Right lobe of liver (tissue), 4 donors: ENCODE measurements at regions not wholly inside any gene's neighbourhood (a gene's known extent, or its start where the extent isn't known, plus 50 kb on each side); places are given as distances from the start of the nearest gene placed in this dataset.
"Not testable (repeated sequence)": the region's sequence is repeated elsewhere in the genome, so short reads cannot be mapped to it uniquely, and the experiment has no call there.

Experiments used
- CTCF ChIP-seq, 4 donors: fragments of 200-600 bp in 3 of 4; fragments of 450-650 bp in 1 of 4; IDR thresholded peaks; one replicate each; pipeline versions ENCODE4 v1.5.1 to v1.8.0; 2016 to 2022; ENCODE audit warnings: antibody characterized with exemption in 4 of 4, mild to moderate bottlenecking in 2 of 4
- POLR2A ChIP-seq: fragments of 450-650 bp; IDR thresholded peaks from one replicate; pipeline ENCODE4 v1.6.1; 2017; ENCODE audit warnings: antibody characterized with exemption, mild to moderate bottlenecking
- donor health status: DM: no; HTN: no; CAD: no.
- donor health status: DM: no; HTN: no; CAD: no.
- donor health status: DM: no; HTN: yes; CAD: no.

- TF ChIP-seq CTCF (IDR thresholded peaks at IDR 0.05); POLR2A: not testable (repeated sequence)
Observed at GRCh38 chr15:44868100-44868499, 88.4 kb upstream of the TERB2 start.
